ENCODE measurements at regions not wholly inside any gene's neighbourhood (a gene's known extent, or its start where the extent isn't known, plus 50 kb on each side); places are given as distances from the start of the nearest gene placed in this dataset.
A peak's percentile ranks its signal among the peaks of the same experiment; 100 is the strongest.

GRCh38 chr1:244171241-244171985, 120.3 kb downstream of the ZBTB18 start:
- Histone ChIP-seq H3K27me3 (ENCODE audit: control insufficient read depth, insufficient read depth, low read length) (no peaks in the 10 kb centered on the region), H3K27ac (ENCODE audit: low read length) (no peak overlapping the region), H3K4me3 (ENCODE audit: low read length) (no peak overlapping the region), H3K4me1 (ENCODE audit: control insufficient read depth, insufficient read depth, low read length) (peaks cover 7% of the 10 kb centered on the region), H3K36me3 (ENCODE audit: control insufficient read depth, insufficient read depth, low read length) (no peaks in the 10 kb centered on the region), H3K9me3 (replicated peaks; ENCODE audit: control insufficient read depth, low read depth, low read length) (no peaks in the 10 kb centered on the region)
- WGBS (ENCODE audit: insufficient coverage) = 45% methylated on average over 2 of the region's 7 CpGs
- DNase-seq = peak; percentile 68

GRCh38 chr1:244173240-244173639, 122.2 kb downstream of the ZBTB18 start:
- H3K27me3 ChIP-seq (ENCODE audit: control insufficient read depth, insufficient read depth, low read length) = no peaks in the 10 kb centered on the region
- H3K27ac ChIP-seq (ENCODE audit: low read length) = no peak overlapping the region
- peaks cover 7% of the 10 kb centered on the region for H3K4me1 ChIP-seq (ENCODE audit: control insufficient read depth, insufficient read depth, low read length)
- DNase-seq = no peak
- H3K36me3 ChIP-seq (ENCODE audit: control insufficient read depth, insufficient read depth, low read length) = no peaks in the 10 kb centered on the region
- H3K4me3 ChIP-seq (ENCODE audit: low read length) = no peak overlapping the region
- WGBS (ENCODE audit: insufficient coverage) = 100% methylated on average over 1 of the region's 4 CpGs
- no peaks in the 10 kb centered on the region for H3K9me3 ChIP-seq (replicated peaks; ENCODE audit: control insufficient read depth, low read depth, low read length)

GRCh38 chr1:244173769-244174168, 122.7 kb downstream of the ZBTB18 start:
- Histone ChIP-seq H3K4me1 (ENCODE audit: control insufficient read depth, insufficient read depth, low read length) (peaks cover 7% of the 10 kb centered on the region), H3K9me3 (replicated peaks; ENCODE audit: control insufficient read depth, low read depth, low read length) (no peaks in the 10 kb centered on the region), H3K4me3 (ENCODE audit: low read length) (no peak overlapping the region), H3K27ac (ENCODE audit: low read length) (no peak overlapping the region), H3K36me3 (ENCODE audit: control insufficient read depth, insufficient read depth, low read length) (no peaks in the 10 kb centered on the region), H3K27me3 (ENCODE audit: control insufficient read depth, insufficient read depth, low read length) (no peaks in the 10 kb centered on the region)
- DNase-seq = no peak
- 68% methylated on average over 4 of the region's 6 CpGs for WGBS (ENCODE audit: insufficient coverage)

GRCh38 chr1:244174922-244175521, 123.9 kb downstream of the ZBTB18 start:
- Histone ChIP-seq H3K27me3 (ENCODE audit: control insufficient read depth, insufficient read depth, low read length) (no peaks in the 10 kb centered on the region), H3K9me3 (replicated peaks; ENCODE audit: control insufficient read depth, low read depth, low read length) (no peaks in the 10 kb centered on the region), H3K36me3 (ENCODE audit: control insufficient read depth, insufficient read depth, low read length) (no peaks in the 10 kb centered on the region), H3K27ac (ENCODE audit: low read length) (no peak overlapping the region), H3K4me3 (ENCODE audit: low read length) (no peak overlapping the region), H3K4me1 (ENCODE audit: control insufficient read depth, insufficient read depth, low read length) (peaks cover 7% of the 10 kb centered on the region)
- DNase-seq = no peak
- WGBS (ENCODE audit: insufficient coverage) = 100% methylated on average over 1 of the region's 3 CpGs

GRCh38 chr1:244176201-244176600, 125.1 kb downstream of the ZBTB18 start:
- Histone ChIP-seq H3K9me3 (replicated peaks; ENCODE audit: control insufficient read depth, low read depth, low read length) (no peaks in the 10 kb centered on the region), H3K4me1 (ENCODE audit: control insufficient read depth, insufficient read depth, low read length) (peaks cover 5% of the 10 kb centered on the region), H3K27me3 (ENCODE audit: control insufficient read depth, insufficient read depth, low read length) (no peaks in the 10 kb centered on the region), H3K36me3 (ENCODE audit: control insufficient read depth, insufficient read depth, low read length) (no peaks in the 10 kb centered on the region), H3K4me3 (ENCODE audit: low read length) (no peak overlapping the region), H3K27ac (ENCODE audit: low read length) (no peak overlapping the region)
- DNase-seq = no peak
- WGBS (ENCODE audit: insufficient coverage) = no CpG with 5 or more reads among the region's 3 CpGs

GRCh38 chr1:244180256-244180655, 129.2 kb downstream of the ZBTB18 start:
- no peaks in the 10 kb centered on the region for H3K9me3 ChIP-seq (replicated peaks; ENCODE audit: control insufficient read depth, low read depth, low read length)

GRCh38 chr1:244181867-244182266, 130.8 kb downstream of the ZBTB18 start:
- H3K4me3 ChIP-seq (ENCODE audit: low read length) = no peak overlapping the region
- H3K9me3 ChIP-seq (replicated peaks; ENCODE audit: control insufficient read depth, low read depth, low read length) = no peaks in the 10 kb centered on the region
- no peaks in the 10 kb centered on the region for H3K4me1 ChIP-seq (ENCODE audit: control insufficient read depth, insufficient read depth, low read length)
- 75% methylated on average over 11 of the region's 12 CpGs for WGBS (ENCODE audit: insufficient coverage)
- H3K36me3 ChIP-seq (ENCODE audit: control insufficient read depth, insufficient read depth, low read length) = no peaks in the 10 kb centered on the region
- H3K27me3 ChIP-seq (ENCODE audit: control insufficient read depth, insufficient read depth, low read length) = no peaks in the 10 kb centered on the region
- DNase-seq = no peak
- H3K27ac ChIP-seq (ENCODE audit: low read length) = no peak overlapping the region

More at GRCh38 chr1:244180256-244180655, 129.2 kb downstream of the ZBTB18 start:
- H3K27me3 ChIP-seq (ENCODE audit: control insufficient read depth, insufficient read depth, low read length) = no peaks in the 10 kb centered on the region
- WGBS (ENCODE audit: insufficient coverage) = 90% methylated on average over 2 of the region's 3 CpGs
- DNase-seq = no peak
- H3K4me3 ChIP-seq (ENCODE audit: low read length) = no peak overlapping the region
- no peak overlapping the region for H3K27ac ChIP-seq (ENCODE audit: low read length)
- H3K4me1 ChIP-seq (ENCODE audit: control insufficient read depth, insufficient read depth, low read length) = no peaks in the 10 kb centered on the region
- no peaks in the 10 kb centered on the region for H3K36me3 ChIP-seq (ENCODE audit: control insufficient read depth, insufficient read depth, low read length)

- no peaks in the 10 kb centered on the region for H3K9me3 ChIP-seq (replicated peaks; ENCODE audit: control insufficient read depth, low read depth, low read length)
- H3K4me3 ChIP-seq (ENCODE audit: low read length) = no peak overlapping the region
- DNase-seq = no peak
- no peak overlapping the region for H3K27ac ChIP-seq (ENCODE audit: low read length)
- no peaks in the 10 kb centered on the region for H3K27me3 ChIP-seq (ENCODE audit: control insufficient read depth, insufficient read depth, low read length)
- no peaks in the 10 kb centered on the region for H3K4me1 ChIP-seq (ENCODE audit: control insufficient read depth, insufficient read depth, low read length)
- H3K36me3 ChIP-seq (ENCODE audit: control insufficient read depth, insufficient read depth, low read length) = no peaks in the 10 kb centered on the region
- WGBS (ENCODE audit: insufficient coverage) = 50% methylated on average over 1 of the region's 7 CpGs
Measured at GRCh38 chr1:244183037-244183436, 132.0 kb downstream of the ZBTB18 start.

GRCh38 chr1:244186372-244186771, 135.3 kb downstream of the ZBTB18 start:
- H3K4me3 ChIP-seq (ENCODE audit: low read length) = no peak overlapping the region
- H3K27me3 ChIP-seq (ENCODE audit: control insufficient read depth, insufficient read depth, low read length) = no peaks in the 10 kb centered on the region
- no peak overlapping the region for H3K27ac ChIP-seq (ENCODE audit: low read length)
- H3K36me3 ChIP-seq (ENCODE audit: control insufficient read depth, insufficient read depth, low read length) = no peaks in the 10 kb centered on the region
- no peaks in the 10 kb centered on the region for H3K4me1 ChIP-seq (ENCODE audit: control insufficient read depth, insufficient read depth, low read length)
- 88% methylated on average over 7 of the region's 10 CpGs for WGBS (ENCODE audit: insufficient coverage)
- peaks cover 3% of the 10 kb centered on the region for H3K9me3 ChIP-seq (replicated peaks; ENCODE audit: control insufficient read depth, low read depth, low read length)
- DNase-seq = no peak

- Histone ChIP-seq H3K27me3 (ENCODE audit: control insufficient read depth, insufficient read depth, low read length) (no peaks in the 10 kb centered on the region), H3K27ac (ENCODE audit: low read length) (no peak overlapping the region), H3K36me3 (ENCODE audit: control insufficient read depth, insufficient read depth, low read length) (no peaks in the 10 kb centered on the region), H3K9me3 (replicated peaks; ENCODE audit: control insufficient read depth, low read depth, low read length) (peaks cover 3% of the 10 kb centered on the region), H3K4me1 (ENCODE audit: control insufficient read depth, insufficient read depth, low read length) (no peaks in the 10 kb centered on the region), H3K4me3 (ENCODE audit: low read length) (no peak overlapping the region)
- 82% methylated on average over 9 of the region's 12 CpGs for WGBS (ENCODE audit: insufficient coverage)
- peak; percentile 17 for DNase-seq
Measured at GRCh38 chr1:244187310-244187709, 136.2 kb downstream of the ZBTB18 start.
